HepG2 (cell line): ENCODE measurements at regions not wholly inside any gene's neighbourhood (a gene's known extent, or its start where the extent isn't known, plus 50 kb on each side); places are given as distances from the start of the nearest gene placed in this dataset.

Experiments used
- ATAC-seq: fragments of 200-7000 bp; cut with Tn5 transposase; 3 replicates; pipeline ENCODE4 v1.9.1; 2020; ENCODE audit warnings: mild to moderate bottlenecking, moderate library complexity
- BruUV-seq: library from RNA; stranded (reverse); fragments of 400-500 nt; replicated peaks from 2 replicates; lab custom pipeline; 2021; lab: Mats Ljungman, UMichigan
- CTCF ChIA-PET: fragments of 300-600 bp; formaldehyde crosslinking; extraction: SDS; loops from one replicate; lab custom pipeline; 2021; ENCODE audit warnings: low total read pairs, inconsistent platforms, low intra/inter-chr PET ratio; lab: Yijun Ruan, JAX
- POLR2A ChIA-PET: fragments of 350-600 bp; sonication (Branson Sonifier 250); formaldehyde crosslinking; loops from one replicate; lab custom pipeline; 2020; ENCODE audit warnings: antibody characterized with exemption, inconsistent platforms; lab: Yijun Ruan, JAX
- DNase-seq: peaks from one replicate; pipeline ENCODE4 v3.0.0-alpha.2; 2015; ENCODE audit warnings: low spot score
- FAIRE-seq: peaks from 3 replicates; lab custom pipeline; 2011; peaks lifted over from hg19 to GRCh38; lab: Jason Lieb, UNC
- H2AFZ ChIP-seq: one replicate; pipeline ENCODE4 v1.6.1; 2011; ENCODE audit warnings: low read length, inconsistent platforms
- H3K27ac ChIP-seq: fragments of 300-600 bp; 3 replicates; pipeline ENCODE4 v1.8.0; 2011; ENCODE audit warnings: mixed run types, mild to moderate bottlenecking, mixed read lengths, low read length, inconsistent platforms; ENCODE audit not compliant: insufficient read depth; ENCODE audit errors: extremely low read length
- H3K27me3 ChIP-seq, 2 experiments: fragments of 200-600 bp in 1 of 2; 2 replicates in 1 of 2; 3 replicates in 1 of 2; pipeline versions ENCODE4 v1.6.0 to v1.8.0; 2011; ENCODE audit warnings: low read length in 2 of 2, mild to moderate bottlenecking in 2 of 2, moderate library complexity in 2 of 2, inconsistent platforms in 1 of 2; ENCODE audit not compliant: insufficient read depth in 2 of 2, control insufficient read depth in 1 of 2
- H3K36me3 ChIP-seq, 2 experiments: fragments of 200-600 bp in 1 of 2; replicated peaks in 1 of 2; 2 replicates in 1 of 2; 3 replicates in 1 of 2; pipeline versions ENCODE4 v1.5.1 to v1.8.0; 2011; ENCODE audit warnings: low read length in 2 of 2, inconsistent platforms in 1 of 2; ENCODE audit not compliant: insufficient read depth in 2 of 2, control insufficient read depth in 1 of 2
- H3K4me1 ChIP-seq: 2 replicates; pipeline ENCODE4 v1.5.1; 2012; ENCODE audit warnings: low read length, inconsistent platforms; ENCODE audit not compliant: insufficient read depth
- H3K4me2 ChIP-seq: 2 replicates; pipeline ENCODE4 v1.6.0; 2011; ENCODE audit warnings: low read depth, low read length, inconsistent platforms
- H3K4me3 ChIP-seq, 3 experiments: fragments of 200-600 bp in 1 of 3; sonication (generic), shearing (Covaris generic) in 1 of 3; replicated peaks in 1 of 3; 2 replicates each; pipeline ENCODE4 v1.5.1; 2011 to 2016; ENCODE audit warnings: low read length in 3 of 3, inconsistent platforms in 2 of 3, low read depth in 2 of 3, mild to moderate bottlenecking in 2 of 3, control low read depth in 1 of 3, mixed read lengths in 1 of 3; ENCODE audit not compliant: insufficient read depth in 1 of 3
- H3K79me2 ChIP-seq: one replicate; pipeline ENCODE4 v1.6.1; 2011; ENCODE audit warnings: low read length, inconsistent platforms; ENCODE audit not compliant: insufficient read depth
- H3K9ac ChIP-seq: 2 replicates; pipeline ENCODE4 v1.6.0; 2011; ENCODE audit warnings: mild to moderate bottlenecking, low read depth, low read length, inconsistent platforms; ENCODE audit not compliant: insufficient read depth
- H3K9me3 ChIP-seq: 2 replicates; pipeline ENCODE4 v1.5.1; 2012; ENCODE audit warnings: mild to moderate bottlenecking, low read length
- H4K20me1 ChIP-seq: 2 replicates; pipeline ENCODE4 v1.6.0; 2011; ENCODE audit warnings: inconsistent platforms, mild to moderate bottlenecking, low read length, moderate library complexity; ENCODE audit not compliant: insufficient read depth
- CREM ChIP-seq, 2 experiments: sonication (generic) in 1 of 2; formaldehyde crosslinking in 1 of 2; IDR thresholded peaks; 2 replicates each; pipeline versions ENCODE4 v1.4.0 to v1.6.1; 2016 to 2020; ENCODE audit warnings: antibody characterized with exemption in 1 of 2, mild to moderate bottlenecking in 1 of 2, missing genetic modification reagents in 1 of 2
- GZF1 ChIP-seq: sonication (generic); formaldehyde crosslinking; IDR thresholded peaks from 2 replicates; pipeline ENCODE4 v1.5.1; 2020; ENCODE audit warnings: mild to moderate bottlenecking, missing genetic modification reagents
- NFE2L1 ChIP-seq: sonication (generic); formaldehyde crosslinking; IDR thresholded peaks from 2 replicates; pipeline ENCODE4 v1.4.0; 2020; ENCODE audit warnings: missing genetic modification reagents, mild to moderate bottlenecking, borderline replicate concordance
- SALL1 ChIP-seq: sonication (generic); formaldehyde crosslinking; IDR thresholded peaks from 2 replicates; pipeline ENCODE4 v1.8.0; 2022; ENCODE audit warnings: mild to moderate bottlenecking, missing genetic modification reagents
- SYNCRIP ChIP-seq: fragments of 200-400 bp; formaldehyde crosslinking; IDR thresholded peaks from 2 replicates; pipeline ENCODE4 v1.6.1; 2018; ENCODE audit warnings: mild to moderate bottlenecking, low read depth, low read length; ENCODE audit not compliant: insufficient read depth
- ZFP1 ChIP-seq: IDR thresholded peaks from 2 replicates; pipeline ENCODE4 v1.6.1; 2016
- ZFX ChIP-seq: sonication (generic); formaldehyde crosslinking; IDR thresholded peaks from 2 replicates; pipeline ENCODE4 v1.4.0; 2020; ENCODE audit warnings: mild to moderate bottlenecking, low read depth, missing genetic modification reagents, moderate library complexity
- ZNF234 ChIP-seq: sonication (generic); formaldehyde crosslinking; conservative IDR thresholded peaks from 2 replicates; pipeline ENCODE4 v1.5.1; 2020; ENCODE audit warnings: mild to moderate bottlenecking, missing genetic modification reagents
- ZNF546 ChIP-seq: sonication (generic); formaldehyde crosslinking; conservative IDR thresholded peaks from 2 replicates; pipeline ENCODE4 v1.8.1; 2023; ENCODE audit warnings: mild to moderate bottlenecking, missing genetic modification reagents
- ZNF569 ChIP-seq: sonication (generic); formaldehyde crosslinking; IDR thresholded peaks from 2 replicates; pipeline ENCODE4 v1.5.0; 2020; ENCODE audit warnings: mild to moderate bottlenecking, missing genetic modification reagents, moderate library complexity, borderline replicate concordance
- ZNF660 ChIP-seq: sonication (generic); formaldehyde crosslinking; IDR thresholded peaks from 2 replicates; pipeline ENCODE4 v1.5.1; 2020; ENCODE audit warnings: mild to moderate bottlenecking, low read depth, missing genetic modification reagents, borderline replicate concordance
- ZNF674 ChIP-seq: sonication (generic); formaldehyde crosslinking; IDR thresholded peaks from 2 replicates; pipeline ENCODE4 v1.5.0; 2020; ENCODE audit warnings: low read depth, mild to moderate bottlenecking, missing genetic modification reagents
- ZNF720 ChIP-seq: sonication (generic); formaldehyde crosslinking; IDR thresholded peaks from 2 replicates; pipeline ENCODE4 v1.4.0; 2020; ENCODE audit warnings: missing genetic modification reagents
- WGBS: methylation state at CpG from one replicate; pipeline ENCODE4 v1.1.6; 2017; ENCODE audit warnings: low lambda C conversion rate; 5-methylcytosine and 5-hydroxymethylcytosine counted together
- in situ Hi-C: cut with HindIII; loops from 2 replicates; pipeline ENCODE4 v1.10.0; 2017; ENCODE audit warnings: low pct_unique_long_range_greater_than_20kb; ENCODE audit not compliant: extremely low pct_ligation_motif_present
- intact Hi-C: fragments of 100-400 bp; cut with micrococcal nuclease; formaldehyde crosslinking; loops from one replicate; pipeline ENCODE4 v1.10.0; 2022; ENCODE audit not compliant: unreplicated experiment
- TF ChIP-seq, protein P1 (sequence below): sonication (generic); formaldehyde crosslinking; IDR thresholded peaks from 2 replicates; pipeline ENCODE4 v1.5.1; 2020; ENCODE audit warnings: missing genetic modification reagents, mild to moderate bottlenecking, borderline replicate concordance
- TF ChIP-seq, protein P2 (sequence below): sonication (generic); formaldehyde crosslinking; IDR thresholded peaks from 2 replicates; pipeline ENCODE4 v1.9.0; 2021; ENCODE audit warnings: missing genetic modification reagents, borderline replicate concordance
- TF ChIP-seq, protein P3 (sequence below): sonication (generic); formaldehyde crosslinking; IDR thresholded peaks from 2 replicates; pipeline ENCODE4 v1.8.0; 2022; ENCODE audit warnings: missing genetic modification reagents, low read depth, mild to moderate bottlenecking, borderline replicate concordance

DNA sequence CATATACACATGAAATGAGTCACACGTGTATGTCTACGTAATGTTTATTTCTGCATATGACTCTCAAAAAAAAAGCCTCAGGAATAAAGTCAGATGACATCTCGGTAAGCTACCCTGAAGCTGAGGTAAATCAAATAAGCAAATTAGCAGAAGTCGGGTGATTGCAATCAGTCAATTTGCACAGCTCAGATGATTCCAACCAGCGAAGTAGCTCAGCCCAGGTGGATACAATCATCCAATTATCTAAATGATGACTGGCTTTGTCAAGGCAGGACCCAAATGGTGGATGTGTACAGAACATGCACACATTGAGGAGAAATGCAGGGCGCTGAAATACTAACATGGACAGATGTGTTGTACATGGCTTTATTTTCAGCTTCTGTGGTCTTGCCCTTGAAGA, 148.5 kb downstream of the ZNF486 start:
- Histone ChIP-seq H3K4me1 (no peaks in the 10 kb centered on the region), H3K27me3 (no peaks in the 10 kb centered on the region), H3K9ac (no peak overlapping the region), H3K9me3 (peaks cover 64% of the 10 kb centered on the region), H3K36me3 (no peaks in the 10 kb centered on the region), H3K27ac (no peak overlapping the region), H2AFZ (no peak overlapping the region), H4K20me1 (no peaks in the 10 kb centered on the region), H3K79me2 (no peaks in the 10 kb centered on the region), H3K4me2 (no peak overlapping the region), H3K4me3 (no peak overlapping the region)
- CTCF ChIA-PET = no interaction called here
- intact Hi-C loops (no loop called here), in situ Hi-C loops (no loop called here)
- no peak for DNase-seq
- FAIRE-seq = no peak
- POLR2A ChIA-PET = no interaction called here
- ATAC-seq = no peak
- no peak for TF ChIP-seq NFE2L1 (CRISPR knock-in tag)
- TF ChIP-seq CREM (IDR thresholded peaks at IDR 0.05) = no peak
- no peak for TF ChIP-seq CREM (CRISPR knock-in tag; IDR thresholded peaks at IDR 0.05)
- TF ChIP-seq, protein P1, sequence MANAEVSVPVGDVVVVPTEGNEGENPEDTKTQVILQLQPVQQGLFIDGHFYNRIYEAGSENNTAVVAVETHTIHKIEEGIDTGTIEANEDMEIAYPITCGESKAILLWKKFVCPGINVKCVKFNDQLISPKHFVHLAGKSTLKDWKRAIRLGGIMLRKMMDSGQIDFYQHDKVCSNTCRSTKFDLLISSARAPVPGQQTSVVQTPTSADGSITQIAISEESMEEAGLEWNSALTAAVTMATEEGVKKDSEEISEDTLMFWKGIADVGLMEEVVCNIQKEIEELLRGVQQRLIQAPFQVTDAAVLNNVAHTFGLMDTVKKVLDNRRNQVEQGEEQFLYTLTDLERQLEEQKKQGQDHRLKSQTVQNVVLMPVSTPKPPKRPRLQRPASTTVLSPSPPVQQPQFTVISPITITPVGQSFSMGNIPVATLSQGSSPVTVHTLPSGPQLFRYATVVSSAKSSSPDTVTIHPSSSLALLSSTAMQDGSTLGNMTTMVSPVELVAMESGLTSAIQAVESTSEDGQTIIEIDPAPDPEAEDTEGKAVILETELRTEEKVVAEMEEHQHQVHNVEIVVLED (CRISPR knock-in tag) = no peak
- TF ChIP-seq ZNF674 (CRISPR knock-in tag) = no peak
- no peak for TF ChIP-seq ZFP1 (CRISPR knock-in tag)
- no peak for TF ChIP-seq ZNF569
- no peak for TF ChIP-seq ZNF234 (CRISPR knock-in tag)
- no peak for TF ChIP-seq ZNF720 (CRISPR knock-in tag)
- no TSS peak for BruUV-seq
- 32% methylated on average over 6 of the region's 6 CpGs for WGBS

DNA sequence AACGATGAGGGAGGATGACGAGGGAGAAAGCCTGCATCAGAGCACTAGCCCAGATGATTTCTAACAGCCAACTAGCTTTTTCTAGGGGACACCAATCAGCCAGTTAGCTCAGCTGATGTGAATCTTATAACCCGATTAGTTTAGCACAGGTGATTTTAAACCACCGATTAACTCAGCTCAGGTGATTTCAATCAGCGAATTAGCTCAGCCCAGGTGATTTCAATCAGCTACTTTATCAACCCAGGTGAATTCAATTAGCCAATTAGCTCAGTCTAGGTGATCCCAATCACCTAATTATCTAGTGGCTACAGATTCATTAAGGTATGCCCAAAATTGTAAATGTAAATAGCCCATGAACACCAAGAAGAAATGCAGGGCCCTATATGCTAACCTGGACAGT, 146.9 kb downstream of the ZNF486 start:
- Histone ChIP-seq H4K20me1 (no peaks in the 10 kb centered on the region), H2AFZ (no peak overlapping the region), H3K27me3 (no peaks in the 10 kb centered on the region), H3K4me3 (no peak overlapping the region), H3K36me3 (no peaks in the 10 kb centered on the region), H3K9ac (no peak overlapping the region), H3K27ac (no peak overlapping the region), H3K4me1 (no peaks in the 10 kb centered on the region), H3K9me3 (peaks cover 49% of the 10 kb centered on the region), H3K4me2 (no peak overlapping the region), H3K79me2 (no peaks in the 10 kb centered on the region)
- 42% methylated on average over 5 of the region's 5 CpGs for WGBS
- ATAC-seq = no peak
- intact Hi-C loops = no loop called here
- FAIRE-seq = no peak
- in situ Hi-C loops = no loop called here
- CTCF ChIA-PET = no interaction called here
- DNase-seq = no peak
- no TSS peak for BruUV-seq
- POLR2A ChIA-PET = no interaction called here
- no peak for TF ChIP-seq GZF1 (CRISPR knock-in tag)
- no peak for TF ChIP-seq ZNF234 (CRISPR knock-in tag)
- no peak for TF ChIP-seq SYNCRIP
- TF ChIP-seq, protein P2, sequence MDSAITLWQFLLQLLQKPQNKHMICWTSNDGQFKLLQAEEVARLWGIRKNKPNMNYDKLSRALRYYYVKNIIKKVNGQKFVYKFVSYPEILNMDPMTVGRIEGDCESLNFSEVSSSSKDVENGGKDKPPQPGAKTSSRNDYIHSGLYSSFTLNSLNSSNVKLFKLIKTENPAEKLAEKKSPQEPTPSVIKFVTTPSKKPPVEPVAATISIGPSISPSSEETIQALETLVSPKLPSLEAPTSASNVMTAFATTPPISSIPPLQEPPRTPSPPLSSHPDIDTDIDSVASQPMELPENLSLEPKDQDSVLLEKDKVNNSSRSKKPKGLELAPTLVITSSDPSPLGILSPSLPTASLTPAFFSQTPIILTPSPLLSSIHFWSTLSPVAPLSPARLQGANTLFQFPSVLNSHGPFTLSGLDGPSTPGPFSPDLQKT (CRISPR knock-in tag) = no peak
- no peak for TF ChIP-seq SALL1
- TF ChIP-seq ZFX (CRISPR knock-in tag) = no peak
- TF ChIP-seq ZNF546 (CRISPR knock-in tag) = no peak
- TF ChIP-seq, protein P3, sequence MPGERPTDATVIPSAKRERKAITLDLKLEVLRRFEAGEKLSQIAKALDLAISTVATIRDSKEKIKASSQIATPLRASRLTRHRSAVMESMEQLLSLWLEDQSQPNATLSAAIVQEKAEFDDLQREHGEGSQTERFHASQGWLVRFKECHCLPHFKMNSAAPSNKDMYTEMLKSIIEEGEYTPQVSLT (CRISPR knock-in tag) = no peak
- TF ChIP-seq ZNF660 (CRISPR knock-in tag) = no peak
